ENCODE measurements at regions not wholly inside any gene's neighbourhood (a gene's known extent, or its start where the extent isn't known, plus 50 kb on each side); places are given as distances from the start of the nearest gene placed in this dataset.

- H3K4me1 ChIP-seq, result peaks cover 11% of the 10 kb centered on the region
- no peaks in the 10 kb centered on the region for H3K27me3 ChIP-seq
- WGBS, result 82% methylated on average over 6 of the region's 6 CpGs
- H3K27ac ChIP-seq, result no peak overlapping the region
- H3K4me3 ChIP-seq, result no peak overlapping the region
- no peaks in the 10 kb centered on the region for H3K36me3 ChIP-seq
- TF ChIP-seq POLR2AphosphoS5 (IDR thresholded peaks at IDR 0.05) (no peak), EP300 (IDR thresholded peaks at IDR 0.05) (no peak), CTCF (IDR thresholded peaks at IDR 0.05) (no peak), POLR2A (IDR thresholded peaks at IDR 0.05) (no peak)
- no peak for DNase-seq (ENCODE audit: low spot score in 2 of 2)
- no peaks in the 10 kb centered on the region for H3K9me3 ChIP-seq
Observed at GRCh38 chr1:43044572-43045361, 86.1 kb upstream of the SLC2A1 start.

- no peaks in the 10 kb centered on the region for H3K36me3 ChIP-seq
- H3K4me3 ChIP-seq, result no peak overlapping the region
- H3K4me1 ChIP-seq, result peaks cover under 1% of the 10 kb centered on the region
- H3K27ac ChIP-seq, result no peak overlapping the region
- TF ChIP-seq POLR2AphosphoS5 (IDR thresholded peaks at IDR 0.05) (no peak), POLR2A (IDR thresholded peaks at IDR 0.05) (no peak), CTCF (IDR thresholded peaks at IDR 0.05) (no peak), EP300 (IDR thresholded peaks at IDR 0.05) (no peak)
- no peak for DNase-seq (ENCODE audit: low spot score in 2 of 2)
- WGBS, result 80% methylated on average over 5 of the region's 5 CpGs
- H3K9me3 ChIP-seq, result no peaks in the 10 kb centered on the region
- no peaks in the 10 kb centered on the region for H3K27me3 ChIP-seq
Observed at GRCh38 chr1:43043695-43044094, 85.0 kb upstream of the SLC2A1 start.

GRCh38 chr1:43042773-43043457 is 84.2 kb upstream of the SLC2A1 start:
- no peak for TF ChIP-seq CTCF (IDR thresholded peaks at IDR 0.05)
- no peak for TF ChIP-seq POLR2A (IDR thresholded peaks at IDR 0.05)
- no peak for TF ChIP-seq EP300 (IDR thresholded peaks at IDR 0.05)
- no peak for TF ChIP-seq POLR2AphosphoS5 (IDR thresholded peaks at IDR 0.05)
- no peak for DNase-seq (ENCODE audit: low spot score in 2 of 2)
- Histone ChIP-seq H3K9me3 (no peaks in the 10 kb centered on the region), H3K36me3 (no peaks in the 10 kb centered on the region), H3K4me3 (no peak overlapping the region), H3K27ac (no peak overlapping the region), H3K27me3 (no peaks in the 10 kb centered on the region), H3K4me1 (no peaks in the 10 kb centered on the region)
- 73% methylated on average over 3 of the region's 3 CpGs for WGBS

DNA sequence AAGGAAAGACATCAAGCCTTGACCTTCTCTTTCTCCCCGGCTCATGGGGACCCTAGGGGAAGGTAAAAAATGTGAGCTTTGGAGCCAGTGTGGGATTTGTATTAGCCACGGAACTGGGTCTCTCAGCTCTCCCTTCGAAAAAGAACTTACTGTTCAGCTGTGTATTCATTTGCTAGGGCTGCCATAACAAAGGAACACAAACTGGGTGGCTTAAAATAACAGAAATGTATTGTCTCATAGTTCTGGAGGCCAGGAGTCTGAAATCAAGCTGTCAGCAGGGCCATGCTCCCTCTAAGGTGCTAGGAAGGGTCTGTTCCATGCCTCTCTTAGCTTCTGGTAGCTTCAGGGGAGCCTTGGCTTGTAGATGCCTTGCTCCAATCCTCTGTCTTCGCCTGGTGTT is 83.5 kb upstream of the SLC2A1 start:
- 90% methylated on average over 4 of the region's 4 CpGs for WGBS

More for the DNA sequence above, 83.5 kb upstream of the SLC2A1 start:
- Histone ChIP-seq H3K9me3 (no peaks in the 10 kb centered on the region), H3K4me3 (no peak overlapping the region), H3K36me3 (no peaks in the 10 kb centered on the region), H3K27me3 (no peaks in the 10 kb centered on the region), H3K4me1 (no peaks in the 10 kb centered on the region), H3K27ac (no peak overlapping the region)
- TF ChIP-seq POLR2AphosphoS5 (IDR thresholded peaks at IDR 0.05) (no peak), CTCF (IDR thresholded peaks at IDR 0.05) (no peak), EP300 (IDR thresholded peaks at IDR 0.05) (no peak), POLR2A (IDR thresholded peaks at IDR 0.05) (no peak)
- no peak for DNase-seq (ENCODE audit: low spot score in 2 of 2)

Measured in suprapubic skin (tissue), 4 donors.